Skeletal muscle tissue (tissue), 3 donors: ENCODE measurements at regions not wholly inside any gene's neighbourhood (a gene's known extent, or its start where the extent isn't known, plus 50 kb on each side); places are given as distances from the start of the nearest gene placed in this dataset.

Experiments used
- H3K27ac ChIP-seq: one replicate; pipeline ENCODE4 v1.7.0; 2013; ENCODE audit warnings: mild to moderate bottlenecking, low read depth, low read length, inconsistent platforms
- H3K27me3 ChIP-seq, 3 donors: one replicate each; pipeline ENCODE4 v1.7.0; 2013; ENCODE audit warnings: low read length in 3 of 3; ENCODE audit not compliant: control insufficient read depth in 3 of 3, insufficient read depth in 3 of 3
- H3K36me3 ChIP-seq, 3 donors: one replicate each; pipeline ENCODE4 v1.7.0; 2013; ENCODE audit warnings: low read length in 3 of 3; ENCODE audit not compliant: control insufficient read depth in 3 of 3, insufficient read depth in 3 of 3
- H3K4me1 ChIP-seq, 3 donors: one replicate each; pipeline ENCODE4 v1.7.0; 2013; ENCODE audit warnings: low read length in 3 of 3, mild to moderate bottlenecking in 3 of 3; ENCODE audit not compliant: control insufficient read depth in 3 of 3, insufficient read depth in 3 of 3
- H3K4me3 ChIP-seq, 3 donors: one replicate each; pipeline ENCODE4 v1.7.0; 2013; ENCODE audit warnings: low read length in 3 of 3
- H3K9ac ChIP-seq, 3 donors: one replicate each; pipeline ENCODE4 v1.7.0; 2013; ENCODE audit warnings: low read length in 3 of 3, mild to moderate bottlenecking in 3 of 3, moderate library complexity in 2 of 3, low read depth in 1 of 3
- H3K9me3 ChIP-seq, 3 donors: one replicate each; pipeline ENCODE4 v1.7.0; 2013; ENCODE audit warnings: low read length in 3 of 3; ENCODE audit not compliant: control insufficient read depth in 3 of 3
- donor health status: Osteomylitis.

DNA sequence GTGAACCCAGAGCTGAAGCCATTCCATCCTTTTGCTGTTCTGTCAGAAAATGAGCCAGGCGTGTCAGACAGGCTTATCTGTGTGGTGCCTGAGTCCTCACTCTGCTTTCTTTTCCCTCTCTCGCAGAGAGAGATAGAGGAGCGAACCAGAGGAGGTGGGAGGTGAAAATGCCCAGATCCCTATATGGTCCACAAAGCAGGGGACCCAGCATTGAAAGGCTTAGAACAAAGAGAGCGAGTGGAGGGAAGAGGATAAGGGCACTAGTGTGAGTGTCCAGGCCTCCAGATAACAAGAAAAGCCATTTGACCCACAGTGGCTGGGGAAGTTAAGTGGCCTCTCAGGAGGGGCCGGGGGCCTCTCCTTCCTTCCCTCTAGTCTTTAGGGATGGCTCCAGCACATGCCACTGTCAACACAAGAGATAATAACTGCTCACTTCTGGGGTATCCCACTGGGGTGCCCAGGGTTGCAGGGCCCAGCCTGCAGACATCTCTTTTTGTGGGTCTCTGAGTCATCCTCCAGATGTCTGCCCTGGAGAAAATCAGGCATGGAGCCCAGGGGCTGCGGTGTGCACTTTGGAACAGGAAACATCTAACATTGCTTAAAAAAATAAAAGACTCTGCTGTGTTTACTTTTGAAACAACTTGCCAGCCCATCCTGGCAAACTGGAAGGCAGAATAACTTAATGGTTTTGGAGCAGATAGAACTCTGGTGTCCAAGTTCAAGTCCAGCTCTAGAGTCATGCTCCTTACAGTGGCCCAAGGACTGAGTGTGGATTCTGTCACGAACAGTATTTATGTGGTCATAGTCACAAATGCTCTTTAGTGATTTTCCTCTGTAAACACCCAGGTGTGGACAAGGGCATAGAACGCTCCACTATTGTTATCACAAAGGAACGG, 189.5 kb downstream of the CXCL12 start:
- Histone ChIP-seq H3K4me1 (peaks cover 11 to 23% (median 16%) of the 10 kb centered on the region in 3 donors), H3K27me3 (no peaks in the 10 kb centered on the region), H3K9ac (no peak overlapping the region), H3K27ac (no peak overlapping the region), H3K9me3 (no peaks in the 10 kb centered on the region), H3K36me3 (no peaks in the 10 kb centered on the region), H3K4me3 (no peak overlapping the region)

DNA sequence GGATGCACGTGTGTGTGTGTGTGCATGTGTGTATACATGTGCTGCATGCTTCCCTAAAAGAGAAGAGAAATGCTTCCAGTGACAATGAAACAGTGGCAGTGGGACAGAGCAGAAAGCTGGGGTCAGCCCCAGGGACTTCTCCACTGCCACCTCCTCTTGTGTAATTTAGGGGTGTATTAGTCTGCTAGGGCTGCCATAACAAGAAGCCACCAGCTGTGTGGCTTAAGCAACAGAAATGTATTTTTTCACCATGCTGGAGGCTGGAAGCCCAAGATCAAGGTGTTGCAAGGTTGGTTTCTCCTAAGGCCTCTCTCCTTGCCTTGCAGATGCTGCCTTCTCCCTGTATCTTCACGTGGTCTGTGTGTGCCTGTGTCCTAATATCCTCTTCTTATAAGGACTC, 190.5 kb downstream of the CXCL12 start:
- H3K4me1 ChIP-seq = peaks cover 11 to 23% (median 16%) of the 10 kb centered on the region in 3 donors
- no peak overlapping the region for H3K27ac ChIP-seq
- H3K27me3 ChIP-seq = no peaks in the 10 kb centered on the region
- H3K9me3 ChIP-seq = no peaks in the 10 kb centered on the region
- no peak overlapping the region for H3K9ac ChIP-seq
- no peak overlapping the region for H3K4me3 ChIP-seq
- no peaks in the 10 kb centered on the region for H3K36me3 ChIP-seq

DNA sequence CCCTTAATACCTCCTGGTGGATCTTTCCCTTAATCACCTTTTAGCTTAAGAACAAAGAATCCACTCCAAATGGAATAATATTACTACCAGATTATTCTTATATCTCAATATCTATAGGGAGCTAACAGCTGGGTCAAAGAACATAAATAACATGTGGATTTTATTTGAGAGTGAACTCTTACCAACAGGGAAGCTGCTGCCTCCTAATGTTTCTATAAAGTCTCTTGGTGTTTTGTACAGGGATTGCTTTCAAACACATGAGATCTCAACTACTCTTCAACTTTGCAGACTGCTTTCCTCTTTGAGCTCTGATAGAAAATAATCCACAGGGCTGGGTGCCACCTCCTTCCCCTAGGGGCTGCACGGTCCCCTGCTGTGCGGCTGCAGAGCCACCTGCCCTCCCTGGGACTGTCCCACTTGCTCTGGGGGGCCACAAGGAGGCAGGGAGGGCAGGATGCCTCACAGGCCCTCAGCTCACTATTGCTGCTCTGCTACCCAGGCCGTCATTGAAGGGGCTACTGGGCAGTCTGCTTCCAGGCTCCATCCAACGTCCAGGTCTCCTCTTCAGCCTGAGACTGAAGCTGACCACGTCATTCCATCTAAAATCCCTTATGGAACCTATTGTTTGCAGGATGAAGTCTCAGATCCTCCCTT, 191.2 kb downstream of the CXCL12 start:
- H3K9ac ChIP-seq = no peak overlapping the region
- no peaks in the 10 kb centered on the region for H3K27me3 ChIP-seq
- no peak overlapping the region for H3K27ac ChIP-seq
- H3K36me3 ChIP-seq = no peaks in the 10 kb centered on the region
- H3K4me1 ChIP-seq = peaks cover 7 to 18% (median 13%) of the 10 kb centered on the region in 3 donors
- no peak overlapping the region for H3K4me3 ChIP-seq
- H3K9me3 ChIP-seq = no peaks in the 10 kb centered on the region

DNA sequence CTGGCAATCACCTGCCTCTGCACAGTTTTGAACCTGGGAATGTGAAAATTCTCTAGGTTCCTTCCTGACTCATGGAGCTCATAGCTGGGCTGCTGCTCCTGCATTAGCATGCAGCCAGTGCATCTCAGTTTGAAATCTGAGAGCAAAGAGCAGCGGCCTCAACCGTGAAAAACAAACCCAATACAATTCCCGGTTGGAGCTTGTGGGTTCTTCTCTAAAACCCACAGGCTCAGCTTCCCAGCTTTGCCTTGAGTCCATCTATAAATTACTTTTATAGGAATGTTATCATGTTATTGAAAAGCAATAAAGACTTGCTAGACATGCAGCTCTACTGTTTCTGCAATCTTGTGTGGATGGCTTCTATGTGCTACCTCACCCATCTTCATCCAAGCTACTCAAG, 191.7 kb downstream of the CXCL12 start:
- no peak overlapping the region for H3K27ac ChIP-seq
- no peaks in the 10 kb centered on the region for H3K9me3 ChIP-seq
- H3K4me3 ChIP-seq = no peak overlapping the region
- no peaks in the 10 kb centered on the region for H3K27me3 ChIP-seq
- H3K9ac ChIP-seq = no peak overlapping the region
- H3K4me1 ChIP-seq = peaks cover 7 to 13% (median 12%) of the 10 kb centered on the region in 3 donors
- no peaks in the 10 kb centered on the region for H3K36me3 ChIP-seq

DNA sequence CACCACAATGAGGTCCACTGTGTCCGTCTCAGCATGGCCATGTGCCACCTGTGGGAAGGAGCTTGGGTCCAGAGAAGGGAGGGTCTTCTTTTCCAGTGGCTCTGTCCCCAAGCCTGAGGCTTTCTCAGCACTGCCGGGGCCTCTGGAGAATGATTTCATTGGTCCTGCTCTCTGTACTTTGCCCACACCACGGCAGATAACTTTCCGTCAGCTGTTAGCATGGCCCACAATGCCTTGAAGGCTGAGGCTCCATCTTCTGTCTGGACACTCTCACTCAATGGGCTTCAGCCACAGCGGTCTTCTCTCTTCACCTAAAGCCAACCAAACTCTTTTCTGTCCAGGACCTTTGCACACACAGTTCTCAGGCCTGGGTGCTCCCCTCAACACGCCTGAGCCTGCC, 192.5 kb downstream of the CXCL12 start:
- Histone ChIP-seq H3K4me1 (peaks cover 7 to 12% (median 11%) of the 10 kb centered on the region in 3 donors), H3K27me3 (no peaks in the 10 kb centered on the region)

DNA sequence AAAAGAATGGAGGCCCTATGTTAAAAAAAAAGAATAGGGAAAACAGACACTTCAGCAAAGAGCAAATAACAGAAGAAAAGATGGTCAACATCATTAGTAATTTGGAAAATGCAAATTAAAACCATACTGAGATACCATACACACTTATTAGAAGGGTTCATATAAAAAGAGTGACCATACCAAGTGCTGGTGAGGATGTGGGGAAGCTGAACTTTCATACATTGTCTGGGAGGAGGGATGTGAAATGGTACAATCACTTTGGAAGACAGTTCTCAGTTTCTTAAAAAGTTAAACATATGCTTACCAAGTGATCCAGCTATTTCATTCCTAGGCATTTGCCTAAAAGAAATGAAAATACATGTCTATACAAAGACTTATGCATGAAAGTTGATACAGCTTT, 194.4 kb downstream of the CXCL12 start:
- Histone ChIP-seq H3K36me3 (no peaks in the 10 kb centered on the region), H3K9me3 (no peaks in the 10 kb centered on the region), H3K4me3 (no peak overlapping the region), H3K27me3 (no peaks in the 10 kb centered on the region), H3K27ac (no peak overlapping the region), H3K9ac (no peak overlapping the region), H3K4me1 (peaks cover 0 to 6% (median 4%) of the 10 kb centered on the region in 3 donors)

More for the DNA sequence above, 192.5 kb downstream of the CXCL12 start:
- Histone ChIP-seq H3K4me3 (no peak overlapping the region), H3K36me3 (no peaks in the 10 kb centered on the region), H3K9ac (no peak overlapping the region), H3K27ac (no peak overlapping the region), H3K9me3 (no peaks in the 10 kb centered on the region)

DNA sequence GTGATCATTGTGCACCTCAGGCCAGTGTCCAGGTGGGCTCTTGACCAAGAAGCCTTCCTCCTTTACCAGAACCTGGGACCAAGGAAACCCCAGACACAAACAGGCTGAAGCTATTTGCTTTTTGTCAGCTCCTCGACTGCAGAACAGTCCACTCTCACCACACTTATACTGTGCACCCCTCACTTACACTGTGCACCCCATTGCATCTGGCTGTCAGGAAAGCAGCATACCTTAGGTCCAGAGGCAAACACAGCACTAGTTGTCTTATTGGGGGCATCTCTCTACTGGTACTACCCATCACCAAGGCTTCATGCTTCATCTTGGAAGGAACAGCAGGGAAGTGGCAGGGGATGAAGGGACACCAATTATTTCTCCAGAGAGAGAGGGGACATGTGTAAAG, 198.1 kb downstream of the CXCL12 start:
- Histone ChIP-seq H3K9me3 (no peaks in the 10 kb centered on the region), H3K27me3 (no peaks in the 10 kb centered on the region), H3K9ac (no peak overlapping the region), H3K36me3 (no peaks in the 10 kb centered on the region), H3K4me1 (no peaks in the 10 kb centered on the region), H3K4me3 (no peak overlapping the region), H3K27ac (no peak overlapping the region)

DNA sequence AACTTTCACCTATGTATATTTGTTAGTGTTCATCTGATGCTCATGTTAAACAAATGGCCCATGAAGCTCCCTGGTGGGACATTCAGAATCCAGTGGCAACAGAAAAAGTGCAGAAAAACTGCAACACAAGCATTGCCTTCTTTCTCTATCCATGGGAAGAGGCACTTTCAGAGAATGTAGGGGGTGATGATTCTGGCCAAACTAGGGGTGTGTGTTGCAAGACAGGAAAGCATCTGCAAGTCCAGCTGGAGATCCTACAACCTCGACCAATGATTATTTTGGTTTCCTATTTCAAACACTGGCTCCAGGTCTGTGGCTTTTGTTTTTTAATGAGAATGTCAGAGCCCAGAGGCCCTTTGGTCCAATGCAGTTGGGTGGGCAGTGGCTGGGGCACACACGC, 198.7 kb downstream of the CXCL12 start:
- no peaks in the 10 kb centered on the region for H3K27me3 ChIP-seq
- H3K4me3 ChIP-seq = no peak overlapping the region
- no peaks in the 10 kb centered on the region for H3K9me3 ChIP-seq
- no peak overlapping the region for H3K27ac ChIP-seq
- no peak overlapping the region for H3K9ac ChIP-seq
- no peaks in the 10 kb centered on the region for H3K36me3 ChIP-seq
- H3K4me1 ChIP-seq = no peaks in the 10 kb centered on the region

DNA sequence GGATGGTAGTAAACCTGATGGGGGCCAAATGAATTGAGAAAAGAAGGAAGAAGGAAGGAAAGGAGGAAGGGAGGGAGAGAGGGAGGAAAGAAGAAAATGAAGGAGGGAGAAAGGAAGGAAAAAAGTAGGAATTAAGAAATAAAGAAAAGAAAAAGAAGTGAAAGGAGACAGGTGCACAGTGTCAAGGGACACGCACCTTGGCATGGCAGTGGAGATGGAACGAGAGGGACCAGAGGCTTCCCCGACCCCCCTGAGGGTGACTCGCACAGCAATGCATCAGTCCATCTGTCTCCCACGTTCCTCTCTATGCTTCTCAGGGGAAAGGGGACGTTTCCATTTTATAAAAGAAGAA, 199.6 kb downstream of the CXCL12 start:
- Histone ChIP-seq H3K4me3 (no peak overlapping the region), H3K36me3 (no peaks in the 10 kb centered on the region), H3K9me3 (no peaks in the 10 kb centered on the region)

DNA sequence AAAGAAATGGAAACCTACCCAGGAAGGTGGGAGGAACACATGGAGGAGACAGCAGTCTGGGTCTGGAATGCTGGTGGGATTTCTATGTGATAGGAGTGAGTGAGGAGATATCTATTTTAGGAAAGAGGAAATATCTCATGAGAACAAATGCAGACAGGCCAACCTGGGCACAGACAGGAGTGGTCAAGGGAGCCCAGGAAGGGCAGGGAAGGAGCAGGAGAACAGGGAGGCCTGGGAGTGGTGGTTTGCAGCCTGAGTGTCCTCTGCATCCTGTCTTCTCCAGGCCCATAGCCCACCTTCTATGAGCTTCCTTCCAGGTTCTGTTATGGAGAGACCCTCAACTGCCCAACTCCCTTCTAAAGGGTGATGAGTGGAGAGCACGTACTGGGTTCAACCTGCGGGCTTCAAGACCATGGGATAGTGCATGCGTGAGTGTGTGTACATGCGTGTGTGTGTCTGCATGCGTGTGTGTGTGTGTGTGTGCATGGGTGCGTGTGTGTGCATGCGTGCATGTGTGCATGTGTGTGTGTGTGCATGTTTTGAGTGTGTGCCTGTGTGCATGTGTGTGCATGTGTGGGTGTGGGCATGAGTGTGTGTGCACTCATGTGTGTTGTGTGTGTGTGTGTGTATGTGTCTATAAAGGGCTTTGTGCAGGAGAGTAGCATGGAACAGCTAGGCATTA, 200.1 kb downstream of the CXCL12 start:
- peaks cover 0 to 4% (median 3%) of the 10 kb centered on the region in 3 donors for H3K4me1 ChIP-seq
- no peak overlapping the region for H3K27ac ChIP-seq
- H3K9me3 ChIP-seq = no peaks in the 10 kb centered on the region
- no peak overlapping the region for H3K9ac ChIP-seq
- no peaks in the 10 kb centered on the region for H3K27me3 ChIP-seq
- no peak overlapping the region for H3K4me3 ChIP-seq
- H3K36me3 ChIP-seq = no peaks in the 10 kb centered on the region

More for the DNA sequence above, 199.6 kb downstream of the CXCL12 start:
- H3K9ac ChIP-seq = no peak overlapping the region
- no peak overlapping the region for H3K27ac ChIP-seq
- no peaks in the 10 kb centered on the region for H3K27me3 ChIP-seq
- no peaks in the 10 kb centered on the region for H3K4me1 ChIP-seq
